Islet precursor cell (in vitro differentiated cells): ENCODE measurements at regions not wholly inside any gene's neighbourhood (a gene's known extent, or its start where the extent isn't known, plus 50 kb on each side); places are given as distances from the start of the nearest gene placed in this dataset.

Source experiments
- DNase-seq: peaks from one replicate; pipeline ENCODE4 v3.0.0-alpha.2; 2018

DNA sequence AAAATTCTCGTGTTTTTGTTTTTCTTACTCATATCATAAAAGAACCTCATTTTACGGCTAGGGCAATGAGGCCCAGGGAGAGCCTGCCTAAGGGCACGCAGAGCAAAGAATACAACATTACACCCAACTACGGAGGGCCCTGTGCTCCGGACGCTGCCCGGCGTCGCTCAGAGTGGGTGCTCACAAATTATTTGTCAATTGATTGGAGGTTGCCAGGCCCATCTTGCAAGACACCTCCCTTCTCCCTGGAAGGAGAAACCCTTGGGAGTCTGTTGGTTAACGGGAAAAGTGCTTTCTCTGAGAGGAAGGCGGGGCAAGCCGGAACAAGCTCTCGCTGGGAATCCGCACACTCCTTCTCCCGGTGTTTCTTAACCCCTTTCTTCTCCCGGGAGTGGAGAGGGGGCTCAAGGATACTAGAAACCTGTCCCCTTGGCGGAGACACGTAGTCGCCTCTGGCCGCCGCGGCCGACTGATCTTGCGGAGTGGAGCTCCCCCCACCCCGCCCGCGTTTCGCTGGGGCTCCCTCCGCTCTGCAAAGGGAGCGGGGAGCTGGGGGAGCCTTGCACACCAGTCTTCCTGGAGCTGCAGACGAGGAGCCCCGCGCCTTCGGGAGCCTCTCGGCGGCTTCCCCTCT, 599.3 kb upstream of the SGCD start:
- no peak for DNase-seq

GRCh38 chr5:155728146-155728856, 598.7 kb upstream of the SGCD start:
- DNase-seq, result peak; percentile 87

DNA sequence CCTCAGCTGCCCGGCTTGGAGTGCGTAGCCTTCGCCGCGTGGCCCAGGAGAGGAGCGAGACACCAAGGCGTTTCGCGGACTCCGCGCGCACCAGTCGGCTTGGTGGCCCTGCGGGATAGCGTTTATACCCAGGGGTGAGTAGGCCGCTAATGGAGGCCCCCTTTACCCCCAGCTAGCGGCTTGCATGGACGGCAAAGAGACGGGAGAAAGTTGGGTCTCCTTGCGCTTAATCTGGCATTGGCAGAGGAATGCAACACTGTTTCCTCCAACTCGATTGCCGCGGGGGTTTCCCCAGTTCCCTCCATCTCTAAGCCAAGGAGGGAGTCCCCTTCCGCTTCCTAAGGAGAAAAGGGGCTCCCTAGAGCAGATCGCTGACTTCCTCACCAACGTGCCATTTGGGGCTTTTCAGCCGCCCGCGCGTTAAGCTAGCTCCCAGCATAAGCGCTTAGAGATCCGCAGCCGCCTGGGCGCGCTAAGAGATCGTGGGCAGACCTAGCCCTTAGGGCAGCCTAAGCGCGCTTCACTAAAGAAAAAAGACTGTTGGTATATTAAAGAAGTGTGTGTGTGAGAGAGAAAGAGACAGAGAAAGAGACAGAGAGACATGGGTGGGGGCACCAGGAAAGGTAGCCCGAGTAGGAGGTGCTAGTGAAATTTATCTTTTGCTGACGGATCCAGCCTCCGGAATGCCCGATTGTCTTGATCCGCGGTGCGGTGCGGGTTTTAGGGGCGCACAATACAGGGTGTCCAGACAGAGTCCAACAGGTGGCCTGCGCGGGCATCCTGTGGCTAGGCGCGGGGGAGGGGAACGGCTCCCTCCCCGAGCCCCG, 597.9 kb upstream of the SGCD start:
- DNase-seq, result no peak

- DNase-seq, result peak; percentile 60
These were observed 597.3 kb upstream of the SGCD start for GRCh38 chr5:155729684-155730059.

DNA sequence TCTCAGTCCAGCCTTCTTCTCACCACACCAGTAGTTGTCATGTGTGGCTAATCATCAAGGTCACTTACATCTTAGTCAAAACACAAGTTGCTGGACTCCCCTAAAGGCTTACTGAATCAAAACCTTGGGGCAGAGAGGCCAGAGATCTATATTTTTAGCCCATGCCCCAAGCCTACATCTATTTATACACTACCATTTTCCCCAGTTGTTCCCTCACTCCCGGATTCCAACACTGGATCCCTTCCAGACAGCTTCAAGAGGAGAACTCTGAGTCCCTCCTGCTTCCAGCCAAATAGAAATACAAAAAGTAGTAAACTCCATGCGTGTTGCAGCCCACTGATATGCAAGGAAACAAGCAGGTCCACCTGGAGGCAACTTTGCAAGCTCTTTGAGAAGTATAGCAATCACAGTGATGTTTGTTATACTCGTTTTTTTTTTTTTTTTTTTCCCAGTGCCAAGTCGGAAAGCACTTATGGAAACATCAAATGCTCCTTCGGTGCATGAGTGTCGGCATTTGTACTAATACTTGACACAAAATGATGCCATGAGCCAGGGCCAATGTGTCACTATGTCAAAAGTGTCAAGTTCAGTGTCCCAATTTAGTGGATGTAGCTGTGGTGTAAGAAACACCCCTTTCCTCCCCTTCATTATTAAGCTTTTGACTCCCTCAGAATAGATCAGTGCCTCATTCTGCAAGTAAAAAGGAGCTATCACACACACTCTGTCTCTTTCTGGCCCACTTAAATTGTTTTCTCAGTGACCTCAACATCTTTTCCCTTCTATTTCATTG, 594.2 kb upstream of the SGCD start:
- DNase-seq, result no peak

DNA sequence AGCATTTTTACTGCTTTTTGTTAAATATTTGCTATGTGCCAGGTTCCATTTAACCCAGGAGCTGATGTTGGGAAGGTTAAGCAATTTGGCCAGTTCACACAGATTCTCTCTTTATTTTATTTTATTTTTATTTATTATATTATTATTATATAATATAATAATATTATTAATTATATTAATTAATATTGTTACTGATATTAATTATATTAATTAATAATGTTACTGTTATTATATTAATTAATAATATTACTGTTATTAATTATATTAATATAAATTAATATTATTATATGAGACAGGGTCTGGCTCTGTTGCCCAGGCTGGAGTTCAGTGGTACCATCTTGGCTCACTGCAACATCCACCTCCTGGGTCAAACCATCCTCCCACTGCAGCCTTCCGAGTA, 593.0 kb upstream of the SGCD start:
- no peak for DNase-seq

- no peak for DNase-seq
These were observed 591.6 kb upstream of the SGCD start for GRCh38 chr5:155735388-155735787.

DNA sequence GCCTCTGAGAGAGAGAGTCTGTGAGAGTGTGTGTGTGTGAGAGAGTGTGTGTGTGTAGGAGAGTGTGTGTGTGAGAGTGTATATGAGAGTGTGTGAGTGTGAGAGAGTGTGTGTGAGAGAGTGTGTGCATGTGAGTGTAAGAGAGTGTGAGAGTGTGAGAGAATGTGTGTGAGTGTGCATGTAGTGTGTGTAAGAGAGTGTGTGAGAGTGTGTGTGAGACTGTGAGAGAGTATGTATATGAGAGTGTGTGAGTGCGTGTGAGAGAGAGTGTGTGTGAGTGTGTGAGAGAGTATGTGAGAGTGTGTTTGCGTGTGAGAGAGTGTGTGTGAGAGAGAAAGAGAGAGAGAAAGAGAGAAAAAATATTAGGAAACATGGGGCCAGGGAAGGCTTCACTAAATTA, 588.3 kb upstream of the SGCD start:
- no peak for DNase-seq

DNA sequence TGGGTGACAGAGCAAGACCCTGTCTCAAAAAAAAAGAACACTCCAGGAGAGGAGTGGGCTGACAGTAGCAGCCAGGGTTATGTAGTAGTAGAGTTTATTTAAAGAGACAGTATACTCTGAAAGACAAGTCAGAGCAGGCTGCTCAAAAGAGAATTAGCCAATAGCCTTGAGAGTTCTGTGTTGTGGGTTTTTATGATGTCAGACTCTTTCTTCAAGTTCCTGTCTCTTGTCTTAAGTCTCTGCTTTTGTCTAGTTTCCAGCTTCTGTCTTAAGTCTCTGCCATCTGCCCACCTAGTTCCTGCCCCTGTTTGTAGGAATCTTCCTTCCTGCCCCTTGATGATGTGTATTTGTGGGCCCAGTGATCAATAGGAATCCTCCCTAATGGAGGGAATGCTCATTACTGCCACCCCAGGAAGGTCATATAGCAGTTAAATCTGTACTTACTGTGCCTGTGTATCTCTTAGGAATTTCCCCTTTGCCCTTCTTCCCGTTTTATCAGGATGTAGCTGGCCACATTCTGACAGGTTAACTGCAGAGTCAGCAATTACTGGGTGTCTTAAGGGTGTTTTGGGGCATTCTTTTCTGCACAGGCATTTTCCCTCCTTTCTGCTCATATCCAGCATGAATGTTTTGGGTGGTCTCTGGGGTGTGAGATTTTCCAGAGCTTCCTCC, 580.5 kb upstream of the SGCD start:
- DNase-seq, result no peak

DNA sequence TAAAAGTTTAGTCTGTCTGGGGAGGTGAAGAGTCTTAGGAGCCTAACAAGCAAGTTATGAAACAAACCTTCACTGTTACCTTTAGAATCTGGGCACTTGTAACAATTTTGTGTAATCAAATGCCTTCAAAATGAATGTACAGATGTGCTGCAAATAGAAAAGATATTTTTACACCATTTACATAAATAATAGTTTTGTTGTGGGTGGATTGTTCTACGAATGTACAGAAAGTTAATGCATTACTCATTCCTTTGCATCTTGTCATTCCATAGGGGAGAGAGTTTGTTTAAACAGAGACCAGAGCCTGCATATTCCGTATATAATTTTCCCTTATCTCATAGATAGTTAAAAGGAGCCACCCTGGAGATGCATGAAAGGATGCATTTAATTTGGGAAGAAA, 576.9 kb upstream of the SGCD start:
- no peak for DNase-seq

DNA sequence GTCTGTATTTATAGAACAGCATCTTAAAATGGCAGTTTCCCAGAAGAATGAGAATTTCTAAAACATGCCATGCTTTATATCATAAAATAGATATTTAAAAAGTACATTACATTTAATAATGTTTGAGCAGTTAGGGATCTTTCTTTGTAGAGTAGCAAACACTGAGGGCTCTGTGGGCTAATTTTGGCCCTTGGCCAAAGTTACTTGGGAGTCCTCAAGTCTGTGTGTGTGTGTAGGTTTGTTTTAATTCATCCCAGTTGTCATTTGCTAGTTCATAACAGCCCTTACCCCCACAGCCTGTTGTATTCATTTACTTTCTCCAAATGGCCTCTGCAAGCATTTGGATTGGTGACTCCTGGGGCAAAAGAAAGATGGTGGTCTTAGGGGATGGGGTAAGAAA, 576.4 kb upstream of the SGCD start:
- DNase-seq, result no peak

DNA sequence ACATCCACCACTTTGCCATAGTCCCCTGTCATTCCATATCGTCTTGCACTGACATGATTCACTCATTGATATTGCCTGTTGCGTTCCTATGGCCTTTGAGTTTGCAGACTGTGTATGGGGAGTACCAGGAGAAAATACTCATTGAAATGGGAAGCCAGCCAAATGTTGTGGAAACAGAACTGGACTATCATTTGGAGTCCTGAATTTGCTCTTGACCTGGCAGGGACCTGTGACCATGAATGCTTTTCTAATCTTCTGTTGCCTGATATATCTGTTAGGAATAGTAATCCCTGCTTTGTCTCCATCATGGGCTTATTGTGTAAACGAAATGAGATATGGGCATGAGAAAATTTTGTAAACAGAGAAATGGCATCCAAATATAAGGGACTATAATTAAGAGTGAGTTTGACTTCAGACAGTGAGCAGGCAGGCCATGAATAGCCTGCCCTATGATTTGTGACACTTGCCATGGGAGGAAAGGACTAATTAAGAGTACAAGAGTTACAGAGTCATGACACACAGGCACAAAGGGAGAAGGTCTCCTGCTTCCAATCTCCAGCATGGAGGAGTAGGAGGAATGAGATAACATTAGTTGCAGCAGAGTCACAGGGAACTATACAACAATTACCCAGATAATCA, 572.9 kb upstream of the SGCD start:
- DNase-seq, result no peak

DNA sequence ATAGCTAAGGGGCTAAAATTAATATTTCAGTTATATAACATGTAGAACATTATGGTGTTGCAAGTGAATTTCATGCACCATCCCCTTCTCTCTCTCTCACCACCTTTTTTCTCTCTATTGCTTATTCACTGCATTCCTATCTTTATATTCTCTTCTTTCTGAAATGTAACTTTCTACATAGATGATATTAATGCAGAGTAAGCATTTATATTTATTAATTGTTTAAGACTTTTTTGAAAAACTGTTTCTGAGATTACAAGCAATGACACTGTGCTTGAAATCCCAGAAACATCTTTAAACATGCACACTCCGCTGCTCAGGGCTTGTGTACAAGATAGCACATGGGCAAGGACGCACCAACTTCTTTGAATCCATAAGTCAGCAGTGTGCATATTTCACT, 567.7 kb upstream of the SGCD start:
- DNase-seq, result no peak

DNA sequence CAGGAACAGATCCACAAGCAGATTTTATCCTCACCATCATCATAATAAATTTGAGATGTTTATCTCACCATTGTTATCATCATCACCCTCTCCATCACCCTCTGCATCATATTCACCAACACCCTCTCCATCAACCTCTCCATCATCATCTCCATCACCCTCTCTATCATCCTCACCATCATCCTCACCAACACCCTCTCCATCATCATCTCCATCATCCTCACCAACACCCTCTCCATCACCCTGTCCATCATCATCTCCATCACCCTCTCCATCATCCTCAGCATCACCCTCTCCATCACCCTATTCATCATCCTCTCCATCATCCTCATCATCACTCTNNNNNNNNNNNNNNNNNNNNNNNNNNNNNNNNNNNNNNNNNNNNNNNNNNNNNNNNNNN, 567.0 kb upstream of the SGCD start:
- no peak for DNase-seq

DNA sequence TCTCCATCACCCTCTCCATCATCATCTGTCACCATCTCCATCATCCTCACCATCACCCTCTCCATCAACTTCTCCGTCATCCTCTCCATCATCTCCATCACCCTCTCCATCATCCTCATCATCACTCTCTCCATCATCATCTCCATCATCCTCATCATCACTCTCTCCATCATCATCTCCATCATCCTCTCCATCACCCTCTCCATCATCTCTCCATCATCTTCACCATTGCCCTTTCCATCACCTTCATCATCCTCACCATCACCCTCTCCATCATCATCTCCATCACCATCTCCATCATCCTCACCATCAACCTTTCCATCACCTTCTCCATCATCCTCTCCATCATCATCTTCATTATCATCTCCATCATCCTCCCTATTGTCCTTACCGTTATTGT, 565.5 kb upstream of the SGCD start:
- no peak for DNase-seq

DNA sequence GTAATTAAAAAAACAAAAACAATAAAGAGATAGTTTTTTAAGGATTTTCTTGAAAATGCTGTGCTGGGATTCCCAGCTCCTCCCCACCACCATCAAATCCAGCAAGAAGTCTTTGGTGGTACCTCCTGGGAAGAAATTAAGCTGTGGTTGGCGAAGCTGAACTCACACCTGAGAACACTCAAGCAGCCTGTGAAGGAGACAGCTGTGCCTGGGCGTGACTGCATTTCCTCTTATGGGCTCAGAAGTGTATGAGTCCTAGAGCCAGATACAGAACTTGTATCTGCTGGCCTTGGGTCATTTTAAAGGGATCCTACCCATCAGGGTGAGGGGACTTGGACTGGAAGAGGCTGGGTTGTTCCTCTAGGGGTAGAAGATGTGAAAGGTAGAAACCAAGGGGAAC, 561.2 kb upstream of the SGCD start:
- DNase-seq, result no peak

- no peak for DNase-seq
These were observed 559.5 kb upstream of the SGCD start for GRCh38 chr5:155767470-155767869.

DNA sequence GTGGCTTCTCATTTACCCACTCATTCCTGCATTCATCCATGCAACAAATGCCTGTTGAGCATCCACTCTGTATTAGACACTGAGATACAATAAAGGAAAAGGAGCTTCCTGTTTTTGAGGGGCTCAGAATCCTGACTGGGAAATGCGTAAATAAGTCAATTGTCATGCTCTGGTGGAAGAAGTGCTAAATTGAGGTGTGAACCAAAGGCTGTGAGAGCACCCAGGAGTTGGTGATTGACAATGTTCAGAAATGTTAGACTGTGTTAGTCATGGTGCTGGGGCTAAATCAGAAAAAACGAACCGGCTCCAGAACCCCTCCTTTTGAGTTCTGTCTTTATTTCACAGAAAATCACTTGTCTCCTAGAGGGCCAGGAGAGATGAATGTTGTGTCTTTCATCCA, 558.6 kb upstream of the SGCD start:
- no peak for DNase-seq

- DNase-seq, result no peak
These were observed 554.8 kb upstream of the SGCD start for GRCh38 chr5:155772009-155772662.

- DNase-seq, result no peak
These were observed 553.3 kb upstream of the SGCD start for GRCh38 chr5:155773680-155774079.

GRCh38 chr5:155780260-155780659, 546.7 kb upstream of the SGCD start:
- DNase-seq, result no peak

DNA sequence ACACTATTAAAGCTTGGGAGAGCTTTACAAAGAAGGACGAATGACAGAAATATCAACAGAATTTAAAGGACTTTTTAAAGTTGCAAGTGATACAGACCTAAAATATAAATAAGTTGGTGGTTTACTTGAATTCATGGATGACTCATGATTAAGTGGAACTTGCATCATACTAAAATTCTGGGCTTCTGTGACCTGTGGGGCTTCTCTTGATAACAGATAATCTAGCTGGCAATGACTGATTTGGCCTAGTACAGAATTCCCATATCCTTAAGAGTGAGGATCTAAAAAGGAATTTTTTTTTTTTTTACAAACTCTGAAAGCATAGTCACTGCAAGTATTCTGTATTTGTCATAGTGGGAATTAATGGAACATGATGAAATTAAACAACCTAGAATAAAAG, 543.7 kb upstream of the SGCD start:
- no peak for DNase-seq
